ENCODE measurements at regions not wholly inside any gene's neighbourhood (a gene's known extent, or its start where the extent isn't known, plus 50 kb on each side); places are given as distances from the start of the nearest gene placed in this dataset.
"Not testable (repeated sequence)": the region's sequence is repeated elsewhere in the genome, so short reads cannot be mapped to it uniquely, and the experiment has no call there.

DNA sequence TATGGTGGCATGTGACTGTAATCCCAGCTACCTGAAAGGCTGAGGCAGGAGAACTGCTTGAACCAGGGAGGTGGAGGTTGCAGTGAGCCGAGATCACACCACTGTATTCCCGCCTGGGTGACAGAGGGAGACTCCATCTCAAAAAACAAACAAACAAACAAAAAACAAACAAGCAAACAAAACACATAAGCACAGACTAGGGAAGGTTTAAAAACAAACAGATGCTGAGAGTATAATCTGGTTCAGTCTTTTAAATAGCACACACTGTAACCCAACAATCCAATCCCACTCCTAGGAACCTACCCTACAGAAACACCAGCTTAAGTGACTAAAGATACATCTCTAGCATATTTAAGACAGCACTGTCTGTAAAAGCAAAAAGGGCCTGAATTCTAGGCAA is 82.8 kb upstream of the PLEKHM1 start:
- TF ChIP-seq, protein P1, sequence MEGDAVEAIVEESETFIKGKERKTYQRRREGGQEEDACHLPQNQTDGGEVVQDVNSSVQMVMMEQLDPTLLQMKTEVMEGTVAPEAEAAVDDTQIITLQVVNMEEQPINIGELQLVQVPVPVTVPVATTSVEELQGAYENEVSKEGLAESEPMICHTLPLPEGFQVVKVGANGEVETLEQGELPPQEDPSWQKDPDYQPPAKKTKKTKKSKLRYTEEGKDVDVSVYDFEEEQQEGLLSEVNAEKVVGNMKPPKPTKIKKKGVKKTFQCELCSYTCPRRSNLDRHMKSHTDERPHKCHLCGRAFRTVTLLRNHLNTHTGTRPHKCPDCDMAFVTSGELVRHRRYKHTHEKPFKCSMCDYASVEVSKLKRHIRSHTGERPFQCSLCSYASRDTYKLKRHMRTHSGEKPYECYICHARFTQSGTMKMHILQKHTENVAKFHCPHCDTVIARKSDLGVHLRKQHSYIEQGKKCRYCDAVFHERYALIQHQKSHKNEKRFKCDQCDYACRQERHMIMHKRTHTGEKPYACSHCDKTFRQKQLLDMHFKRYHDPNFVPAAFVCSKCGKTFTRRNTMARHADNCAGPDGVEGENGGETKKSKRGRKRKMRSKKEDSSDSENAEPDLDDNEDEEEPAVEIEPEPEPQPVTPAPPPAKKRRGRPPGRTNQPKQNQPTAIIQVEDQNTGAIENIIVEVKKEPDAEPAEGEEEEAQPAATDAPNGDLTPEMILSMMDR (IDR thresholded peaks at IDR 0.05; ENCODE audit: poor library complexity): not testable (repeated sequence)
- TF ChIP-seq EZH2 (IDR thresholded peaks at IDR 0.05; ENCODE audit: borderline replicate concordance): not testable (repeated sequence)
